BLaER1 treated with 17β-estradiol and CSF1 and Interleukin-3, amounts not matched to agents 10 nM and 100 nM (cell line): ENCODE measurements at regions not wholly inside any gene's neighbourhood (a gene's known extent, or its start where the extent isn't known, plus 50 kb on each side); places are given as distances from the start of the nearest gene placed in this dataset.
A peak's percentile ranks its signal among the peaks of the same experiment; 100 is the strongest.
"Not testable (repeated sequence)": the region's sequence is repeated elsewhere in the genome, so short reads cannot be mapped to it uniquely, and the experiment has no call there.

Experiments
- H3K27ac ChIP-seq, 11 experiments: shearing (Covaris generic); formaldehyde crosslinking; 2 replicates each; pipeline ENCODE4 v1.8.1; 2022
- H3K27me3 ChIP-seq, 11 experiments: shearing (Covaris generic); formaldehyde crosslinking; 2 replicates each; pipeline ENCODE4 v1.8.1; 2022
- H3K36me3 ChIP-seq, 11 experiments: shearing (Covaris generic); formaldehyde crosslinking; 2 replicates each; pipeline ENCODE4 v1.8.1; 2022
- H3K4me1 ChIP-seq, 10 experiments: shearing (Covaris generic); formaldehyde crosslinking; 2 replicates each; pipeline ENCODE4 v1.8.1; 2022
- H3K4me2 ChIP-seq, 11 experiments: shearing (Covaris generic); formaldehyde crosslinking; 2 replicates each; pipeline ENCODE4 v1.8.1; 2022
- H3K4me3 ChIP-seq, 10 experiments: shearing (Covaris generic); formaldehyde crosslinking; 2 replicates each; pipeline ENCODE4 v1.8.1; 2022
- H3K9ac ChIP-seq, 11 experiments: shearing (Covaris generic); formaldehyde crosslinking; 2 replicates each; pipeline ENCODE4 v1.8.1; 2022
- H3K9me3 ChIP-seq, 11 experiments: shearing (Covaris generic); formaldehyde crosslinking; replicated peaks in 1 of 11; 2 replicates each; pipeline ENCODE4 v1.8.1; 2022
- H4K20me1 ChIP-seq, 11 experiments: shearing (Covaris generic); formaldehyde crosslinking; 2 replicates each; pipeline ENCODE4 v1.8.1; 2022
- Cebpa-rat ChIP-seq, 11 experiments: shearing (Covaris generic); IDR thresholded peaks; 2 replicates each; pipeline ENCODE4 v1.8.1; 2022

- Histone ChIP-seq H3K27ac (no peak overlapping the region), H3K4me1 (peaks cover 0 to 15% (median under 1%) of the 10 kb centered on the region in 10 experiments; a peak in 6 of 20 replicates), H3K27me3 (no peaks in the 10 kb centered on the region), H3K9ac (no peak overlapping the region), H4K20me1 (no peaks in the 10 kb centered on the region), H3K4me3 (no peak overlapping the region), H3K36me3 (no peaks in the 10 kb centered on the region), H3K9me3 (peaks cover 25 to 52% (median 35%) of the 10 kb centered on the region in 11 experiments; a peak in 21 of 22 replicates), H3K4me2 (no peak overlapping the region)
- no peak for TF ChIP-seq Cebpa-rat (IDR thresholded peaks at IDR 0.05)
Observed at GRCh38 chr18:62644773-62645172, 70.6 kb upstream of the PHLPP1 start.

- Histone ChIP-seq H3K4me2 (0 out of 22 replicates have a peak overlapping the region, but pooled peaks of 1 of the 11 experiments have one; percentile 2), H3K4me1 (peaks cover 13 to 39% (median 21%) of the 10 kb centered on the region in 10 experiments), H3K9me3 (peaks cover 16 to 36% (median 27%) of the 10 kb centered on the region in 11 experiments; a peak in 20 of 22 replicates), H3K9ac (no peak overlapping the region), H3K27ac (no peak overlapping the region), H3K36me3 (no peaks in the 10 kb centered on the region), H3K4me3 (no peak overlapping the region), H3K27me3 (no peaks in the 10 kb centered on the region), H4K20me1 (no peaks in the 10 kb centered on the region)
- no peak for TF ChIP-seq Cebpa-rat (IDR thresholded peaks at IDR 0.05)
Observed at GRCh38 chr18:62647179-62647578, 68.2 kb upstream of the PHLPP1 start.

GRCh38 chr18:62648045-62648678 lies 67.2 kb upstream of the PHLPP1 start:
- no peaks in the 10 kb centered on the region for H3K36me3 ChIP-seq
- H3K4me1 ChIP-seq = peaks cover 14 to 49% (median 29%) of the 10 kb centered on the region in 10 experiments
- H4K20me1 ChIP-seq = no peaks in the 10 kb centered on the region
- no peak for TF ChIP-seq Cebpa-rat (IDR thresholded peaks at IDR 0.05)
- H3K9me3 ChIP-seq = peaks cover 15 to 28% (median 20%) of the 10 kb centered on the region in 11 experiments; a peak in 20 of 22 replicates
- H3K4me2 ChIP-seq = no peak overlapping the region
- no peak overlapping the region for H3K9ac ChIP-seq
- no peaks in the 10 kb centered on the region for H3K27me3 ChIP-seq
- no peak overlapping the region for H3K4me3 ChIP-seq
- H3K27ac ChIP-seq = no peak overlapping the region

- peaks cover 0 to 7% (median 0%) of the 10 kb centered on the region in 11 experiments; a peak in 5 of 22 replicates for H3K9me3 ChIP-seq
- H3K9ac ChIP-seq = peak overlapping the region; percentile 42 to 79 (median 62); a peak in 20 of 22 replicates
- H3K4me1 ChIP-seq = peaks cover 14 to 63% (median 39%) of the 10 kb centered on the region in 10 experiments
- no peak for TF ChIP-seq Cebpa-rat (IDR thresholded peaks at IDR 0.05)
- no peaks in the 10 kb centered on the region for H3K36me3 ChIP-seq
- H4K20me1 ChIP-seq = no peaks in the 10 kb centered on the region
- H3K27me3 ChIP-seq = no peaks in the 10 kb centered on the region
- H3K27ac ChIP-seq = peak overlapping the region in 9 of 11 experiments; percentile 44 to 87 (median 78); a peak in 18 of 22 replicates
- peak overlapping the region; percentile 21 to 61 (median 48); a peak in 19 of 20 replicates for H3K4me3 ChIP-seq
- peak overlapping the region; percentile 52 to 85 (median 80) for H3K4me2 ChIP-seq
Observed at GRCh38 chr18:62651276-62652056, 63.9 kb upstream of the PHLPP1 start.

- H4K20me1 ChIP-seq, H3K9me3 ChIP-seq, H3K27me3 ChIP-seq, H3K36me3 ChIP-seq: not testable (repeated sequence)
- Histone ChIP-seq H3K27ac (peak overlapping the region in 9 of 11 experiments; percentile 44 to 87 (median 78); a peak in 18 of 22 replicates), H3K4me2 (peak overlapping the region; percentile 52 to 85 (median 80)), H3K9ac (peak overlapping the region; percentile 42 to 79 (median 62); a peak in 20 of 22 replicates), H3K4me1 (peaks cover 14 to 63% (median 39%) of the 10 kb centered on the region in 10 experiments), H3K4me3 (peak overlapping the region; percentile 21 to 61 (median 48); a peak in 18 of 20 replicates)
Observed at GRCh38 chr18:62652057-62652629, 63.2 kb upstream of the PHLPP1 start.

GRCh38 chr18:62655520-62656219 lies 59.7 kb upstream of the PHLPP1 start:
- H3K4me3 ChIP-seq = no peak overlapping the region
- no peaks in the 10 kb centered on the region for H3K27me3 ChIP-seq
- no peak overlapping the region for H3K9ac ChIP-seq
- peaks cover 14 to 44% (median 33%) of the 10 kb centered on the region in 10 experiments for H3K4me1 ChIP-seq
- no peaks in the 10 kb centered on the region for H3K36me3 ChIP-seq
- H3K9me3 ChIP-seq = peaks cover 0 to 20% (median 5%) of the 10 kb centered on the region in 11 experiments; a peak in 9 of 22 replicates
- no peaks in the 10 kb centered on the region for H4K20me1 ChIP-seq
- TF ChIP-seq Cebpa-rat (IDR thresholded peaks at IDR 0.05) = no peak
- H3K4me2 ChIP-seq = no peak overlapping the region
- H3K27ac ChIP-seq = no peak overlapping the region

- no peaks in the 10 kb centered on the region for H3K36me3 ChIP-seq
- no peak overlapping the region for H3K9ac ChIP-seq
- no peak overlapping the region for H3K27ac ChIP-seq
- TF ChIP-seq Cebpa-rat (IDR thresholded peaks at IDR 0.05) = no peak
- no peaks in the 10 kb centered on the region for H4K20me1 ChIP-seq
- H3K27me3 ChIP-seq = no peaks in the 10 kb centered on the region
- H3K4me3 ChIP-seq = no peak overlapping the region
- peaks cover 0 to 21% (median 11%) of the 10 kb centered on the region in 10 experiments; a peak in 15 of 20 replicates for H3K4me1 ChIP-seq
- no peak overlapping the region for H3K4me2 ChIP-seq
- H3K9me3 ChIP-seq = peaks cover 0 to 20% (median 5%) of the 10 kb centered on the region in 11 experiments; a peak in 9 of 22 replicates
Observed at GRCh38 chr18:62658028-62658427, 57.3 kb upstream of the PHLPP1 start.

GRCh38 chr18:62659698-62660097 lies 55.6 kb upstream of the PHLPP1 start:
- Histone ChIP-seq H4K20me1 (no peaks in the 10 kb centered on the region), H3K4me2 (no peak overlapping the region), H3K4me3 (no peak overlapping the region), H3K9ac (no peak overlapping the region), H3K4me1 (peaks cover 0 to 15% (median 0%) of the 10 kb centered on the region in 10 experiments; a peak in 3 of 20 replicates), H3K9me3 (peaks cover 0 to 20% (median 5%) of the 10 kb centered on the region in 11 experiments; a peak in 9 of 22 replicates), H3K36me3 (no peaks in the 10 kb centered on the region), H3K27ac (no peak overlapping the region), H3K27me3 (no peaks in the 10 kb centered on the region)
- no peak for TF ChIP-seq Cebpa-rat (IDR thresholded peaks at IDR 0.05)
